ENCODE measurements at regions not wholly inside any gene's neighbourhood (a gene's known extent, or its start where the extent isn't known, plus 50 kb on each side); places are given as distances from the start of the nearest gene placed in this dataset.

GRCh38 chr18:54743605-54743995 lies 84.7 kb upstream of the RAB27B start:
- TF ChIP-seq, protein P1, sequence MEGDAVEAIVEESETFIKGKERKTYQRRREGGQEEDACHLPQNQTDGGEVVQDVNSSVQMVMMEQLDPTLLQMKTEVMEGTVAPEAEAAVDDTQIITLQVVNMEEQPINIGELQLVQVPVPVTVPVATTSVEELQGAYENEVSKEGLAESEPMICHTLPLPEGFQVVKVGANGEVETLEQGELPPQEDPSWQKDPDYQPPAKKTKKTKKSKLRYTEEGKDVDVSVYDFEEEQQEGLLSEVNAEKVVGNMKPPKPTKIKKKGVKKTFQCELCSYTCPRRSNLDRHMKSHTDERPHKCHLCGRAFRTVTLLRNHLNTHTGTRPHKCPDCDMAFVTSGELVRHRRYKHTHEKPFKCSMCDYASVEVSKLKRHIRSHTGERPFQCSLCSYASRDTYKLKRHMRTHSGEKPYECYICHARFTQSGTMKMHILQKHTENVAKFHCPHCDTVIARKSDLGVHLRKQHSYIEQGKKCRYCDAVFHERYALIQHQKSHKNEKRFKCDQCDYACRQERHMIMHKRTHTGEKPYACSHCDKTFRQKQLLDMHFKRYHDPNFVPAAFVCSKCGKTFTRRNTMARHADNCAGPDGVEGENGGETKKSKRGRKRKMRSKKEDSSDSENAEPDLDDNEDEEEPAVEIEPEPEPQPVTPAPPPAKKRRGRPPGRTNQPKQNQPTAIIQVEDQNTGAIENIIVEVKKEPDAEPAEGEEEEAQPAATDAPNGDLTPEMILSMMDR (conservative IDR thresholded peaks at IDR 0.05 in 1 of 2, IDR thresholded peaks at IDR 0.05 in 1 of 2; ENCODE audit: low read depth in 1 of 2, low read length in 2 of 2) = no peak
- no peak for TF ChIP-seq EZH2 (IDR thresholded peaks at IDR 0.05; ENCODE audit: low read length, missing control alignments)

All from fibroblast of lung (primary cell).